Neural cell (in vitro differentiated cells): ENCODE measurements at regions not wholly inside any gene's neighbourhood (a gene's known extent, or its start where the extent isn't known, plus 50 kb on each side); places are given as distances from the start of the nearest gene placed in this dataset.

Experiments used
- H2AFZ ChIP-seq: fragments of 200-600, 300-800 bp; sonication (generic), shearing (Covaris generic); 2 replicates; pipeline ENCODE4 v1.6.0; 2014; ENCODE audit warnings: low read depth, mild to moderate bottlenecking, antibody characterized with exemption, low read length, moderate library complexity
- H3F3A ChIP-seq: fragments of 200-600 bp; shearing (Covaris generic); 2 replicates; pipeline ENCODE4 v1.6.1; 2016; ENCODE audit warnings: mild to moderate bottlenecking, moderate library complexity, mixed read lengths, antibody characterized with exemption, low read length; ENCODE audit not compliant: insufficient read depth, poor library complexity, severe bottlenecking
- H3K27ac ChIP-seq: fragments of 200-600, 300-800 bp; sonication (generic), shearing (Covaris generic); 2 replicates; pipeline ENCODE4 v1.5.1; 2014; ENCODE audit warnings: mild to moderate bottlenecking, low read length, moderate library complexity
- H3K27me3 ChIP-seq: fragments of 300-800, 200-600 bp; sonication (generic), shearing (Covaris generic); 2 replicates; pipeline ENCODE4 v1.6.0; 2014; ENCODE audit warnings: mild to moderate bottlenecking, low read depth, low read length, moderate library complexity; ENCODE audit not compliant: insufficient read depth
- H3K36me3 ChIP-seq: fragments of 300-800, 200-600 bp; sonication (generic), shearing (Covaris generic); 2 replicates; pipeline ENCODE4 v1.5.1; 2014; ENCODE audit warnings: mild to moderate bottlenecking, antibody characterized with exemption, low read length, moderate library complexity; ENCODE audit not compliant: insufficient read depth
- H3K4me2 ChIP-seq: fragments of 300-800, 200-600 bp; sonication (generic), shearing (Covaris generic); 2 replicates; pipeline ENCODE4 v1.6.0; 2014; ENCODE audit warnings: mild to moderate bottlenecking, low read length
- H3K4me3 ChIP-seq: fragments of 300-800, 200-600 bp; sonication (generic), shearing (Covaris generic); 2 replicates; pipeline ENCODE4 v1.5.1; 2014; ENCODE audit warnings: mild to moderate bottlenecking, low read length, moderate library complexity
- H3K79me2 ChIP-seq: fragments of 200-600 bp; shearing (Covaris generic); replicated peaks from 2 replicates; pipeline ENCODE4 v1.6.0; 2014; ENCODE audit warnings: mild to moderate bottlenecking, low read length, moderate library complexity; ENCODE audit not compliant: insufficient read depth
- H3K9ac ChIP-seq: fragments of 300-800, 200-600 bp; sonication (generic), shearing (Covaris generic); 2 replicates; pipeline ENCODE4 v1.6.1; 2016; ENCODE audit warnings: mild to moderate bottlenecking, low read length, mixed read lengths
- H3K9me2 ChIP-seq: fragments of 200-600 bp; shearing (Covaris generic); 2 replicates; pipeline ENCODE4 v1.6.1; 2016; ENCODE audit warnings: mild to moderate bottlenecking, low read length, mixed read lengths; ENCODE audit not compliant: insufficient read depth
- H3K9me3 ChIP-seq: fragments of 200-600, 300-800 bp; sonication (generic), shearing (Covaris generic); 2 replicates; pipeline ENCODE4 v1.6.1; 2016; ENCODE audit warnings: mild to moderate bottlenecking, mixed run types, low read length, moderate library complexity, mixed read lengths
- H4K20me1 ChIP-seq: fragments of 200-600 bp; shearing (Covaris generic); 2 replicates; pipeline ENCODE4 v1.6.1; 2016; ENCODE audit warnings: mild to moderate bottlenecking, mixed run types; ENCODE audit not compliant: insufficient read depth
- CTCF ChIP-seq: fragments of 450-650 bp; IDR thresholded peaks from 2 replicates; pipeline ENCODE4 v1.5.1; 2014; ENCODE audit warnings: antibody characterized with exemption, mild to moderate bottlenecking, moderate library complexity; ENCODE audit not compliant: poor library complexity, severe bottlenecking
- EP300 ChIP-seq: fragments of 450-650 bp; conservative IDR thresholded peaks from 2 replicates; pipeline ENCODE4 v1.6.1; 2014; ENCODE audit warnings: antibody characterized with exemption, mild to moderate bottlenecking, moderate library complexity; ENCODE audit not compliant: poor library complexity, severe bottlenecking
- EZH2 ChIP-seq: fragments of 200-600, 300-800 bp; shearing (Covaris generic), sonication (generic); IDR thresholded peaks from 2 replicates; pipeline ENCODE4 v1.6.1; 2014; ENCODE audit warnings: antibody characterized with exemption, low read length, borderline replicate concordance, mild to moderate bottlenecking; ENCODE audit not compliant: insufficient read depth, poor library complexity, severe bottlenecking
- MXI1 ChIP-seq: fragments of 450-650 bp; conservative IDR thresholded peaks from 2 replicates; pipeline ENCODE4 v1.6.1; 2014; ENCODE audit warnings: antibody characterized with exemption, mild to moderate bottlenecking; ENCODE audit not compliant: poor library complexity, severe bottlenecking
- RAD21 ChIP-seq: fragments of 450-650 bp; conservative IDR thresholded peaks from 2 replicates; pipeline ENCODE4 v1.6.1; 2014; ENCODE audit warnings: antibody characterized with exemption, mild to moderate bottlenecking, moderate library complexity
- REST ChIP-seq: IDR thresholded peaks from 2 replicates; pipeline ENCODE4 v1.6.1; 2012; ENCODE audit warnings: borderline replicate concordance
- TAF1 ChIP-seq: IDR thresholded peaks from 2 replicates; pipeline ENCODE4 v1.6.1; 2012; ENCODE audit warnings: low read depth

- TF ChIP-seq RAD21 (no peak), EP300 (no peak), EZH2 (no peak), MXI1 (no peak)
- no peaks in the 10 kb centered on the region for H3K9me3 ChIP-seq
- no peak overlapping the region for H3K9ac ChIP-seq
- no peak overlapping the region for H3K4me3 ChIP-seq
- H3K27me3 ChIP-seq: no peaks in the 10 kb centered on the region
- H4K20me1 ChIP-seq: no peaks in the 10 kb centered on the region
- H3K36me3 ChIP-seq: no peaks in the 10 kb centered on the region
- H3K9me2 ChIP-seq: no peaks in the 10 kb centered on the region
- H3K27ac ChIP-seq: no peak overlapping the region
- H3K4me2 ChIP-seq: no peak overlapping the region
- no peaks in the 10 kb centered on the region for H3K79me2 ChIP-seq
- no peaks in the 10 kb centered on the region for H3F3A ChIP-seq
- no peak overlapping the region for H2AFZ ChIP-seq
Measured at GRCh38 chr3:22353126-22353525, 602.1 kb upstream of the ZNF385D start.

GRCh38 chr3:22358334-22358733 is 607.3 kb upstream of the ZNF385D start:
- Histone ChIP-seq H3K9me2 (no peaks in the 10 kb centered on the region), H4K20me1 (no peaks in the 10 kb centered on the region), H3K27ac (no peak overlapping the region), H3K36me3 (no peaks in the 10 kb centered on the region), H3K9ac (no peak overlapping the region), H2AFZ (no peak overlapping the region), H3K27me3 (no peaks in the 10 kb centered on the region), H3K9me3 (no peaks in the 10 kb centered on the region), H3F3A (no peaks in the 10 kb centered on the region), H3K79me2 (no peaks in the 10 kb centered on the region), H3K4me2 (no peak overlapping the region), H3K4me3 (no peak overlapping the region)
- TF ChIP-seq TAF1: no peak
- no peak for TF ChIP-seq CTCF
- no peak for TF ChIP-seq EP300
- no peak for TF ChIP-seq RAD21
- no peak for TF ChIP-seq REST

GRCh38 chr3:22360164-22360563 is 609.2 kb upstream of the ZNF385D start:
- no peaks in the 10 kb centered on the region for H3K9me2 ChIP-seq
- no peak overlapping the region for H3K9ac ChIP-seq
- no peaks in the 10 kb centered on the region for H4K20me1 ChIP-seq
- H2AFZ ChIP-seq: no peak overlapping the region
- no peak overlapping the region for H3K4me3 ChIP-seq
- no peaks in the 10 kb centered on the region for H3K79me2 ChIP-seq
- no peaks in the 10 kb centered on the region for H3F3A ChIP-seq
- H3K36me3 ChIP-seq: no peaks in the 10 kb centered on the region
- no peaks in the 10 kb centered on the region for H3K27me3 ChIP-seq
- TF ChIP-seq EP300 (no peak), EZH2 (no peak), RAD21 (no peak), MXI1 (no peak), TAF1 (no peak)
- no peak overlapping the region for H3K27ac ChIP-seq
- H3K9me3 ChIP-seq: no peaks in the 10 kb centered on the region
- H3K4me2 ChIP-seq: no peak overlapping the region
